PC-9 (cell line): ENCODE measurements at regions not wholly inside any gene's neighbourhood (a gene's known extent, or its start where the extent isn't known, plus 50 kb on each side); places are given as distances from the start of the nearest gene placed in this dataset.
"Not testable (repeated sequence)": the region's sequence is repeated elsewhere in the genome, so short reads cannot be mapped to it uniquely, and the experiment has no call there.

Experiments
- BruUV-seq: library from RNA; stranded (reverse); fragments of 400-500 nt; replicated peaks from 2 replicates; lab custom pipeline; 2021; lab: Mats Ljungman, UMichigan
- CTCF ChIA-PET: fragments of 300-600 bp; sonication (Branson Sonifier 250); formaldehyde crosslinking; loops from one replicate; lab custom pipeline; 2022; ENCODE audit warnings: antibody characterized with exemption; lab: Charles Lee
- POLR2A ChIA-PET: fragments of 300-600 bp; sonication (Branson Sonifier 250); formaldehyde crosslinking; loops from one replicate; lab custom pipeline; 2022; ENCODE audit warnings: antibody characterized with exemption; ENCODE audit not compliant: unreplicated experiment; lab: Charles Lee
- DNase-seq, 2 experiments: peaks; one replicate each; pipeline versions ENCODE4 v3.0.0 to v3.0.0-alpha.2; 2015 to 2022; ENCODE audit warnings: mixed read lengths in 1 of 2
- H2AFZ ChIP-seq: fragments of 200-600 bp; sonication (generic); 2 replicates; pipeline ENCODE4 v1.8.1; 2017; ENCODE audit warnings: antibody characterized with exemption
- H3F3A ChIP-seq: fragments of 200-600 bp; sonication (generic); 2 replicates; pipeline ENCODE4 v1.8.1; 2017; ENCODE audit warnings: antibody characterized with exemption, mild to moderate bottlenecking, low read depth; ENCODE audit not compliant: insufficient read depth
- H3K27ac ChIP-seq: fragments of 200-600 bp; sonication (generic); 2 replicates; pipeline ENCODE4 v1.6.1; 2016; ENCODE audit warnings: mixed run types
- H3K27me3 ChIP-seq: fragments of 200-600 bp; sonication (generic); 2 replicates; pipeline ENCODE4 v1.6.1; 2016; ENCODE audit warnings: low read depth, mixed run types; ENCODE audit not compliant: insufficient read depth
- H3K36me3 ChIP-seq: fragments of 200-600 bp; sonication (generic); 2 replicates; pipeline ENCODE4 v1.6.1; 2016; ENCODE audit warnings: low read depth, mixed run types
- H3K4me1 ChIP-seq: fragments of 200-600 bp; sonication (generic); replicated peaks from 2 replicates; pipeline ENCODE4 v1.6.1; 2016; ENCODE audit warnings: mixed run types; ENCODE audit not compliant: insufficient read depth
- H3K4me2 ChIP-seq: fragments of 200-600 bp; sonication (generic); 2 replicates; pipeline ENCODE4 v1.6.1; 2017; ENCODE audit warnings: mixed run types
- H3K4me3 ChIP-seq: fragments of 200-600 bp; sonication (generic); 2 replicates; pipeline ENCODE4 v1.6.1; 2016; ENCODE audit warnings: mixed run types
- H3K79me2 ChIP-seq: fragments of 200-600 bp; sonication (generic); 2 replicates; pipeline ENCODE4 v1.6.1; 2017; ENCODE audit warnings: low read depth, mixed run types
- H3K9me2 ChIP-seq: fragments of 200-600 bp; sonication (generic); 2 replicates; pipeline ENCODE4 v1.8.1; 2017; ENCODE audit warnings: mild to moderate bottlenecking; ENCODE audit not compliant: insufficient read depth
- H3K9me3 ChIP-seq: fragments of 200-600 bp; sonication (generic); 2 replicates; pipeline ENCODE4 v1.8.1; 2016; ENCODE audit warnings: low read depth; ENCODE audit not compliant: insufficient read depth
- H4K20me1 ChIP-seq: fragments of 200-600 bp; sonication (generic); 2 replicates; pipeline ENCODE4 v1.8.1; 2017; ENCODE audit not compliant: insufficient read depth
- EZH2 ChIP-seq: fragments of 200-600 bp; sonication (generic); IDR thresholded peaks from 2 replicates; pipeline ENCODE4 v1.8.0; 2017; ENCODE audit warnings: antibody characterized with exemption, low read depth
- intact Hi-C: fragments of 100-400 bp; cut with micrococcal nuclease; formaldehyde crosslinking; loops from one replicate; pipeline ENCODE4 v1.10.0; 2022; ENCODE audit not compliant: unreplicated experiment
- TF ChIP-seq, protein P1 (sequence below): fragments of 200-600 bp; sonication (generic); conservative IDR thresholded peaks from 2 replicates; pipeline ENCODE4 v1.6.1; 2017; ENCODE audit warnings: mixed run types, antibody characterized with exemption, mild to moderate bottlenecking, moderate library complexity

GRCh38 chr4:187692626-187693025, 302.9 kb upstream of the ZFP42 start:
- no peak for DNase-seq
- H3K79me2 ChIP-seq: no peaks in the 10 kb centered on the region
- H3K9me2 ChIP-seq: no peaks in the 10 kb centered on the region
- no peaks in the 10 kb centered on the region for H3K36me3 ChIP-seq
- H2AFZ ChIP-seq: no peak overlapping the region
- TF ChIP-seq EZH2: no peak
- TF ChIP-seq, protein P1, sequence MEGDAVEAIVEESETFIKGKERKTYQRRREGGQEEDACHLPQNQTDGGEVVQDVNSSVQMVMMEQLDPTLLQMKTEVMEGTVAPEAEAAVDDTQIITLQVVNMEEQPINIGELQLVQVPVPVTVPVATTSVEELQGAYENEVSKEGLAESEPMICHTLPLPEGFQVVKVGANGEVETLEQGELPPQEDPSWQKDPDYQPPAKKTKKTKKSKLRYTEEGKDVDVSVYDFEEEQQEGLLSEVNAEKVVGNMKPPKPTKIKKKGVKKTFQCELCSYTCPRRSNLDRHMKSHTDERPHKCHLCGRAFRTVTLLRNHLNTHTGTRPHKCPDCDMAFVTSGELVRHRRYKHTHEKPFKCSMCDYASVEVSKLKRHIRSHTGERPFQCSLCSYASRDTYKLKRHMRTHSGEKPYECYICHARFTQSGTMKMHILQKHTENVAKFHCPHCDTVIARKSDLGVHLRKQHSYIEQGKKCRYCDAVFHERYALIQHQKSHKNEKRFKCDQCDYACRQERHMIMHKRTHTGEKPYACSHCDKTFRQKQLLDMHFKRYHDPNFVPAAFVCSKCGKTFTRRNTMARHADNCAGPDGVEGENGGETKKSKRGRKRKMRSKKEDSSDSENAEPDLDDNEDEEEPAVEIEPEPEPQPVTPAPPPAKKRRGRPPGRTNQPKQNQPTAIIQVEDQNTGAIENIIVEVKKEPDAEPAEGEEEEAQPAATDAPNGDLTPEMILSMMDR: no peak
- no peaks in the 10 kb centered on the region for H4K20me1 ChIP-seq
- no peak overlapping the region for H3K27ac ChIP-seq
- no peak overlapping the region for H3K4me3 ChIP-seq
- H3F3A ChIP-seq: no peaks in the 10 kb centered on the region
- H3K4me1 ChIP-seq: no peaks in the 10 kb centered on the region
- no peaks in the 10 kb centered on the region for H3K9me3 ChIP-seq
- intact Hi-C loops: no loop called here
- ChIA-PET POLR2A (interaction anchor here (0.6 to 0.7 kb wide), 2 partner anchors 22 to 41 kb away, joined by 3 to 4 read pairs; no protein-coding TSS in a partner anchor), CTCF (no interaction called here)
- H3K4me2 ChIP-seq: no peak overlapping the region
- no TSS peak for BruUV-seq
- H3K27me3 ChIP-seq: no peaks in the 10 kb centered on the region

DNA sequence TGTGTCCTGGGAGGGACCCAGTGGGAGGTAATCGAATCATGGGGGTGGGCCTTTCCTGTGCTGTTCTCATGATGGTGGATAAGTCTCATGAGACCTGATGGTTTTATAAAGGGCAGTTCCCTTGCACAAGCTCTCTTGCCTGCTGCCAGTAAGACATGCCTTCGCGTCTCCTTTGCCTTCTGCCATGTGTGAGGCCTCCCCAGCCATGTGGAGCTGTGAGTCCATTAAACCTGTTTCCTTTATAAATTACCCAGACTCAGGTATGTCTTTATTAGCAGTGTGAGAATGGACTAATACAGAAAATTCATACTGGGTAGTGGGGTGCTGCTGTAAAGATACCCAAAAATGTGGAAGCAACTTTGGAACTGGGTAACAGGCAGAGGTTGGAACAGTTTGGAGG, 300.0 kb upstream of the ZFP42 start:
- H3K27me3 ChIP-seq, H2AFZ ChIP-seq, intact Hi-C loops, H3K36me3 ChIP-seq, H3K4me2 ChIP-seq, H3K27ac ChIP-seq, BruUV-seq, CTCF ChIA-PET, H3K79me2 ChIP-seq, H3K9me3 ChIP-seq, H3K4me1 ChIP-seq, H3F3A ChIP-seq, H4K20me1 ChIP-seq, H3K4me3 ChIP-seq, POLR2A ChIA-PET, H3K9me2 ChIP-seq, DNase-seq: not testable (repeated sequence)

GRCh38 chr4:187711586-187711985, 284.0 kb upstream of the ZFP42 start:
- H3K27ac ChIP-seq: no peak overlapping the region
- no peaks in the 10 kb centered on the region for H3F3A ChIP-seq
- H3K9me2 ChIP-seq: no peaks in the 10 kb centered on the region
- H2AFZ ChIP-seq: no peak overlapping the region
- H3K9me3 ChIP-seq: no peaks in the 10 kb centered on the region
- TF ChIP-seq EZH2: no peak
- TF ChIP-seq, protein P1: no peak
- DNase-seq: no peak
- POLR2A ChIA-PET: no interaction called here
- no peaks in the 10 kb centered on the region for H3K36me3 ChIP-seq
- CTCF ChIA-PET: no interaction called here
- H4K20me1 ChIP-seq: no peaks in the 10 kb centered on the region
- H3K79me2 ChIP-seq: no peaks in the 10 kb centered on the region
- no TSS peak for BruUV-seq
- no peak overlapping the region for H3K4me3 ChIP-seq
- H3K27me3 ChIP-seq: no peaks in the 10 kb centered on the region
- intact Hi-C loops: loop anchor here (10.0 kb wide), 1 partner anchor 87 kb away; no protein-coding TSS in a partner anchor
- no peaks in the 10 kb centered on the region for H3K4me1 ChIP-seq
- H3K4me2 ChIP-seq: no peak overlapping the region

DNA sequence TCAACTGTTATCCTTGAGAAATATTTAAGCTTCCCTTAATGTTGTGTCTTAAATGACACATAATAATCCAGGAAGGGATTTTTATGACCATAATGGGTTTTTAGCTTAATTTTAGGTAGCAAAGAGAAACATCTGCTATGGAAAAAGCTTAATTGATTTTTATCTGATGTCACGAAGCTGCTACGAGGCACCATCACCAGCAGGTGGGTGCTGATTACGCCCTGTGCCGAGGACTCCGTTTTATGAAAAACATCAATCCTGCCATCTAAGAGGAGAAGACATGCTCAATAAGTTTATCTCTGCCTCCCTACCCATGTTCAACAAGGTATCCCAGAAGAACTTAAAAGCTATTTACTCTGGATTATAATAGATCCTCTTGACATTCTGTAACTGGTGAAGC, 280.6 kb upstream of the ZFP42 start:
- H2AFZ ChIP-seq: no peak overlapping the region
- H3K4me2 ChIP-seq: no peak overlapping the region
- no peak overlapping the region for H3K27ac ChIP-seq
- BruUV-seq: no TSS peak
- TF ChIP-seq, protein P1: no peak
- no peak for TF ChIP-seq EZH2
- CTCF ChIA-PET: no interaction called here
- DNase-seq: no peak
- no peak overlapping the region for H3K4me3 ChIP-seq
- no peaks in the 10 kb centered on the region for H4K20me1 ChIP-seq
- H3K27me3 ChIP-seq: no peaks in the 10 kb centered on the region
- H3K4me1 ChIP-seq: no peaks in the 10 kb centered on the region
- POLR2A ChIA-PET: interaction anchor here (0.6 kb wide), 1 partner anchor 22 kb away, joined by 3 read pairs; no protein-coding TSS in a partner anchor
- H3K79me2 ChIP-seq: no peaks in the 10 kb centered on the region
- no peaks in the 10 kb centered on the region for H3K9me3 ChIP-seq
- no peaks in the 10 kb centered on the region for H3K9me2 ChIP-seq
- no peaks in the 10 kb centered on the region for H3K36me3 ChIP-seq
- H3F3A ChIP-seq: no peaks in the 10 kb centered on the region
- intact Hi-C loops: loop anchor here (10.0 kb wide), 1 partner anchor 90 kb away; no protein-coding TSS in a partner anchor
